ENCODE measurements at regions not wholly inside any gene's neighbourhood (a gene's known extent, or its start where the extent isn't known, plus 50 kb on each side); places are given as distances from the start of the nearest gene placed in this dataset.

- TF ChIP-seq POLR2AphosphoS5 (IDR thresholded peaks at IDR 0.05; ENCODE audit: low read depth, low read length): no peak
- TF ChIP-seq TAF1 (IDR thresholded peaks at IDR 0.05; ENCODE audit: borderline replicate concordance, insufficient read depth, low read length): no peak
Measured at GRCh38 chr1:29498126-29499103, 262.1 kb downstream of the PTPRU start.

Measured in PFSK-1 (cell line).